HCT116 (cell line): ENCODE measurements at regions not wholly inside any gene's neighbourhood (a gene's known extent, or its start where the extent isn't known, plus 50 kb on each side); places are given as distances from the start of the nearest gene placed in this dataset.

ENCODE experiments used
- CEBPB ChIP-seq: IDR thresholded peaks from 2 replicates; pipeline ENCODE4 v1.6.1; 2012; ENCODE audit warnings: low read depth
- EZH2 ChIP-seq: fragments of 200-600 bp; sonication (generic); IDR thresholded peaks from 2 replicates; pipeline ENCODE4 v1.6.1; 2017; ENCODE audit warnings: antibody characterized with exemption, mixed run types
- EZH2phosphoT487 ChIP-seq: fragments of 200-600 bp; IDR thresholded peaks from 2 replicates; pipeline ENCODE4 v1.6.1; 2018; ENCODE audit warnings: antibody characterized with exemption, borderline replicate concordance
- JUND ChIP-seq: IDR thresholded peaks from 2 replicates; pipeline ENCODE4 v1.6.1; 2012
- POLR2AphosphoS5 ChIP-seq: IDR thresholded peaks from 2 replicates; pipeline ENCODE4 v1.6.1; 2011; ENCODE audit warnings: mild to moderate bottlenecking, low read depth, low read length, moderate library complexity
- ZBTB33 ChIP-seq: IDR thresholded peaks from 2 replicates; pipeline ENCODE4 v1.6.1; 2011; ENCODE audit warnings: mild to moderate bottlenecking, low read length, moderate library complexity; ENCODE audit not compliant: insufficient replicate concordance; ENCODE audit errors: extremely low read depth
- TF ChIP-seq, protein P1 (sequence below): IDR thresholded peaks from 2 replicates; pipeline ENCODE4 v1.6.1; 2012
- TF ChIP-seq, protein P2 (sequence below), 3 experiments: fragments of 200-600 bp in 1 of 3; sonication (generic) in 1 of 3; IDR thresholded peaks in 2 of 3; conservative IDR thresholded peaks in 1 of 3; 2 replicates each; pipeline ENCODE4 v1.5.1; 2012 to 2017; ENCODE audit warnings: low read depth in 2 of 3, low read length in 2 of 3, antibody characterized with exemption in 1 of 3, borderline replicate concordance in 1 of 3, control low read depth in 1 of 3, mild to moderate bottlenecking in 1 of 3, mixed read lengths in 1 of 3, mixed run types in 1 of 3, moderate library complexity in 1 of 3; ENCODE audit not compliant: insufficient read depth in 1 of 3

- TF ChIP-seq, protein P1, sequence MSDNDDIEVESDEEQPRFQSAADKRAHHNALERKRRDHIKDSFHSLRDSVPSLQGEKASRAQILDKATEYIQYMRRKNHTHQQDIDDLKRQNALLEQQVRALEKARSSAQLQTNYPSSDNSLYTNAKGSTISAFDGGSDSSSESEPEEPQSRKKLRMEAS, result no peak
- TF ChIP-seq, protein P2, sequence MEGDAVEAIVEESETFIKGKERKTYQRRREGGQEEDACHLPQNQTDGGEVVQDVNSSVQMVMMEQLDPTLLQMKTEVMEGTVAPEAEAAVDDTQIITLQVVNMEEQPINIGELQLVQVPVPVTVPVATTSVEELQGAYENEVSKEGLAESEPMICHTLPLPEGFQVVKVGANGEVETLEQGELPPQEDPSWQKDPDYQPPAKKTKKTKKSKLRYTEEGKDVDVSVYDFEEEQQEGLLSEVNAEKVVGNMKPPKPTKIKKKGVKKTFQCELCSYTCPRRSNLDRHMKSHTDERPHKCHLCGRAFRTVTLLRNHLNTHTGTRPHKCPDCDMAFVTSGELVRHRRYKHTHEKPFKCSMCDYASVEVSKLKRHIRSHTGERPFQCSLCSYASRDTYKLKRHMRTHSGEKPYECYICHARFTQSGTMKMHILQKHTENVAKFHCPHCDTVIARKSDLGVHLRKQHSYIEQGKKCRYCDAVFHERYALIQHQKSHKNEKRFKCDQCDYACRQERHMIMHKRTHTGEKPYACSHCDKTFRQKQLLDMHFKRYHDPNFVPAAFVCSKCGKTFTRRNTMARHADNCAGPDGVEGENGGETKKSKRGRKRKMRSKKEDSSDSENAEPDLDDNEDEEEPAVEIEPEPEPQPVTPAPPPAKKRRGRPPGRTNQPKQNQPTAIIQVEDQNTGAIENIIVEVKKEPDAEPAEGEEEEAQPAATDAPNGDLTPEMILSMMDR (IDR thresholded peaks at IDR 0.05 in 2 of 3, conservative IDR thresholded peaks at IDR 0.05 in 1 of 3; ENCODE audit: borderline replicate concordance in 1 of 3, insufficient read depth in 1 of 3, low read depth in 2 of 3, low read length in 2 of 3), result no peak
- TF ChIP-seq EZH2 (no peak), JUND (no peak), EZH2phosphoT487 (no peak), CEBPB (no peak), ZBTB33 (no peak), POLR2AphosphoS5 (no peak)
Observed at GRCh38 chr2:226643030-226643945, 156.3 kb downstream of the IRS1 start.
